ENCODE measurements at regions not wholly inside any gene's neighbourhood (a gene's known extent, or its start where the extent isn't known, plus 50 kb on each side); places are given as distances from the start of the nearest gene placed in this dataset.

GRCh38 chr10:128851281-128851680 is 615.8 kb upstream of the MGMT start:
- TF ChIP-seq, protein P1, sequence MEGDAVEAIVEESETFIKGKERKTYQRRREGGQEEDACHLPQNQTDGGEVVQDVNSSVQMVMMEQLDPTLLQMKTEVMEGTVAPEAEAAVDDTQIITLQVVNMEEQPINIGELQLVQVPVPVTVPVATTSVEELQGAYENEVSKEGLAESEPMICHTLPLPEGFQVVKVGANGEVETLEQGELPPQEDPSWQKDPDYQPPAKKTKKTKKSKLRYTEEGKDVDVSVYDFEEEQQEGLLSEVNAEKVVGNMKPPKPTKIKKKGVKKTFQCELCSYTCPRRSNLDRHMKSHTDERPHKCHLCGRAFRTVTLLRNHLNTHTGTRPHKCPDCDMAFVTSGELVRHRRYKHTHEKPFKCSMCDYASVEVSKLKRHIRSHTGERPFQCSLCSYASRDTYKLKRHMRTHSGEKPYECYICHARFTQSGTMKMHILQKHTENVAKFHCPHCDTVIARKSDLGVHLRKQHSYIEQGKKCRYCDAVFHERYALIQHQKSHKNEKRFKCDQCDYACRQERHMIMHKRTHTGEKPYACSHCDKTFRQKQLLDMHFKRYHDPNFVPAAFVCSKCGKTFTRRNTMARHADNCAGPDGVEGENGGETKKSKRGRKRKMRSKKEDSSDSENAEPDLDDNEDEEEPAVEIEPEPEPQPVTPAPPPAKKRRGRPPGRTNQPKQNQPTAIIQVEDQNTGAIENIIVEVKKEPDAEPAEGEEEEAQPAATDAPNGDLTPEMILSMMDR (IDR thresholded peaks at IDR 0.05; ENCODE audit: low read depth, low read length), result no peak
- TF ChIP-seq EZH2phosphoT487 (IDR thresholded peaks at IDR 0.05; ENCODE audit: low read depth), result no peak

All from OCI-LY3 (cell line).